Breast epithelium (tissue), 4 donors: ENCODE measurements at regions not wholly inside any gene's neighbourhood (a gene's known extent, or its start where the extent isn't known, plus 50 kb on each side); places are given as distances from the start of the nearest gene placed in this dataset.

Source experiments
- DNase-seq, 2 donors: peaks; one replicate each; pipeline ENCODE4 v3.0.0-alpha.2; 2019; ENCODE audit warnings: low spot score in 2 of 2
- H3K27ac ChIP-seq, 2 donors: fragments of 200-600 bp; sonication (generic) in 1 of 2; one replicate each; pipeline ENCODE4 v1.5.1; 2016 to 2019; ENCODE audit warnings: mild to moderate bottlenecking in 1 of 2
- H3K27me3 ChIP-seq, 2 donors: fragments of 200-600 bp; sonication (generic) in 1 of 2; one replicate each; pipeline versions ENCODE4 v1.5.1 to v1.6.0; 2017 to 2019; ENCODE audit warnings: control low read depth in 1 of 2, mild to moderate bottlenecking in 1 of 2
- H3K36me3 ChIP-seq: fragments of 200-600 bp; one replicate; pipeline ENCODE4 v1.5.1; 2019
- H3K4me1 ChIP-seq, 2 donors: fragments of 200-600 bp; sonication (generic); one replicate each; pipeline ENCODE4 v1.5.1; 2016 to 2019; ENCODE audit warnings: control low read depth in 1 of 2
- H3K4me3 ChIP-seq, 3 donors: fragments of 200-600 bp; sonication (generic); 1 replicate in 2 of 3; 2 replicates in 1 of 3; pipeline ENCODE4 v1.5.1; 2016 to 2019; ENCODE audit warnings: mild to moderate bottlenecking in 3 of 3, moderate library complexity in 2 of 3
- H3K9me3 ChIP-seq, 2 donors: fragments of 200-600 bp; sonication (generic) in 1 of 2; one replicate each; pipeline ENCODE4 v1.5.1; 2016 to 2019; ENCODE audit warnings: control low read depth in 1 of 2
- CTCF ChIP-seq, 3 donors: fragments of 450-650 bp; IDR thresholded peaks; one replicate each; pipeline ENCODE4 v1.5.1; 2016 to 2017; ENCODE audit warnings: antibody characterized with exemption in 3 of 3, mild to moderate bottlenecking in 3 of 3, moderate library complexity in 3 of 3
- POLR2A ChIP-seq: fragments of 450-650 bp; IDR thresholded peaks from one replicate; pipeline ENCODE4 v1.6.1; 2016; ENCODE audit warnings: antibody characterized with exemption, mild to moderate bottlenecking, moderate library complexity
- POLR2AphosphoS5 ChIP-seq, 3 donors: sonication (generic); formaldehyde crosslinking; IDR thresholded peaks; one replicate each; pipeline ENCODE4 v1.6.1; 2017; ENCODE audit warnings: antibody characterized with exemption in 3 of 3
- intact Hi-C: fragments of 100-400 bp; cut with DNase I; formaldehyde crosslinking; loops from one replicate; pipeline ENCODE4 v1.15.1; 2023; ENCODE audit warnings: low total_unique reads

- no peaks in the 10 kb centered on the region for H3K9me3 ChIP-seq
- no peaks in the 10 kb centered on the region for H3K36me3 ChIP-seq
- intact Hi-C loops = no loop called here
- H3K27me3 ChIP-seq = no peaks in the 10 kb centered on the region
- H3K4me3 ChIP-seq = no peak overlapping the region
- TF ChIP-seq POLR2A (no peak), POLR2AphosphoS5 (IDR thresholded peaks at IDR 0.05) (no peak), CTCF (IDR thresholded peaks at IDR 0.05) (no peak)
- H3K4me1 ChIP-seq = no peaks in the 10 kb centered on the region
- H3K27ac ChIP-seq = no peak overlapping the region
- no peak for DNase-seq
These were observed 185.8 kb downstream of the DEPDC1B start for GRCh38 chr5:60514152-60514551.

DNA sequence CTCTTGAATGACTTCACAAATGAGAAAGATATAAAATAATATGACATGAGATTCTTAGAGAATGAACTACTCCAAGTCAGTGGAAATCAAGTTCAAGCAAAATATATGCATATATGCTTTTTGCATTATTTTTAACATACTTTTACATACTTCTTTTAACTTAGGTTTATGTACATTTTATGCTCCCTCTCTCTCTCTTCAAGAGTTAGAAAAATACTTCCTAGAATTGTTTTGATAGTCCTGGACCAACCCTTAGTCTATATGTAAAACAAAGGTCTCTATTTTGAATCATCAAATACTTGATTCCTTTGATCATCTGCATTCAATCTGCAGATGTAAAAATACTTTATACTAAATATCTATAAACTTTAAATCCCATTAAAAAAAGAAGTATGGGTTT lies 187.8 kb downstream of the DEPDC1B start:
- no peaks in the 10 kb centered on the region for H3K9me3 ChIP-seq
- no peak overlapping the region for H3K27ac ChIP-seq
- TF ChIP-seq POLR2AphosphoS5 (IDR thresholded peaks at IDR 0.05) = no peak
- no peak for TF ChIP-seq CTCF (IDR thresholded peaks at IDR 0.05)
- TF ChIP-seq POLR2A = no peak
- H3K27me3 ChIP-seq = no peaks in the 10 kb centered on the region
- no peak for DNase-seq
- no peaks in the 10 kb centered on the region for H3K4me1 ChIP-seq
- intact Hi-C loops = no loop called here
- H3K4me3 ChIP-seq = no peak overlapping the region
- no peaks in the 10 kb centered on the region for H3K36me3 ChIP-seq

- Histone ChIP-seq H3K4me3 (no peak overlapping the region), H3K27me3 (no peaks in the 10 kb centered on the region), H3K9me3 (no peaks in the 10 kb centered on the region), H3K4me1 (no peaks in the 10 kb centered on the region), H3K36me3 (no peaks in the 10 kb centered on the region), H3K27ac (no peak overlapping the region)
- TF ChIP-seq POLR2AphosphoS5 (IDR thresholded peaks at IDR 0.05) (no peak), CTCF (IDR thresholded peaks at IDR 0.05) (no peak)
- intact Hi-C loops = no loop called here
- DNase-seq = no peak
These were observed 189.3 kb downstream of the DEPDC1B start for GRCh38 chr5:60510663-60511062.

DNA sequence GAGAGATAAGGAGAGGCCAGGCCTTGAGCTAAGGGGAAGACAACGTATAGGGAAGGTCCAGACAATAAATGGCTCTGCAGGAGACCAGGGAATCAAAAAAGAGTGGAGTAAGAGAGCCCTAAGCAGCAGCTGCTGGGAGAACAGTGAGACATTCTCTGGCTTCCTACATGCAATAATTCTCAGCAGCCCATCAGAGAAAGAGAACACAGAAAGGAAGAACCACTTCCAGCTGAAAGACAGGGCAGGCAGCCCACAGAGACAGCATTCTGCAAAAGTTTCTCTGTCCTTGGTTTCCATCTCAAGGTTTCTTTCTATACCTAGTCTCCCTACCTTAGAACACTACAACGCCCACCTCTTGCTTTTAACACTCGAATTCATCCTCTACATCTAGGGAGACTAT lies 189.9 kb downstream of the DEPDC1B start:
- intact Hi-C loops = no loop called here
- H3K9me3 ChIP-seq = no peaks in the 10 kb centered on the region

GRCh38 chr5:60509519-60509918 lies 190.4 kb downstream of the DEPDC1B start:
- no peaks in the 10 kb centered on the region for H3K36me3 ChIP-seq
- intact Hi-C loops = no loop called here
- no peaks in the 10 kb centered on the region for H3K27me3 ChIP-seq
- no peaks in the 10 kb centered on the region for H3K9me3 ChIP-seq
- no peak for TF ChIP-seq CTCF (IDR thresholded peaks at IDR 0.05)
- no peak for TF ChIP-seq POLR2A
- no peak for TF ChIP-seq POLR2AphosphoS5 (IDR thresholded peaks at IDR 0.05)
- H3K4me1 ChIP-seq = no peaks in the 10 kb centered on the region
- H3K27ac ChIP-seq = no peak overlapping the region
- no peak for DNase-seq
- H3K4me3 ChIP-seq = no peak overlapping the region

More for the DNA sequence above, 189.9 kb downstream of the DEPDC1B start:
- H3K27me3 ChIP-seq = no peaks in the 10 kb centered on the region
- no peak overlapping the region for H3K27ac ChIP-seq
- H3K36me3 ChIP-seq = no peaks in the 10 kb centered on the region
- no peak for DNase-seq
- H3K4me1 ChIP-seq = no peaks in the 10 kb centered on the region
- TF ChIP-seq POLR2AphosphoS5 (IDR thresholded peaks at IDR 0.05) (no peak), CTCF (IDR thresholded peaks at IDR 0.05) (no peak), POLR2A (no peak)
- H3K4me3 ChIP-seq = no peak overlapping the region
